Dendritic cell treated with granulocyte-macrophage colony-stimulating factor and Interleukin-4, amounts not matched to agents 40 ng/mL and 50 ng/mL, for 4 days (primary cell): ENCODE measurements at regions not wholly inside any gene's neighbourhood (a gene's known extent, or its start where the extent isn't known, plus 50 kb on each side); places are given as distances from the start of the nearest gene placed in this dataset.
"Not testable (repeated sequence)": the region's sequence is repeated elsewhere in the genome, so short reads cannot be mapped to it uniquely, and the experiment has no call there.

ENCODE experiments used
- H3K27ac Mint-ChIP-seq: one replicate; pipeline ENCODE4 v1.8.0; 2022; ENCODE audit warnings: mild to moderate bottlenecking, mixed read lengths
- H3K27me3 Mint-ChIP-seq: one replicate; pipeline ENCODE4 v1.8.0; 2022; ENCODE audit warnings: mild to moderate bottlenecking, mixed read lengths
- H3K36me3 Mint-ChIP-seq: one replicate; pipeline ENCODE4 v1.8.0; 2022; ENCODE audit warnings: low read depth, mixed read lengths
- H3K4me1 Mint-ChIP-seq: one replicate; pipeline ENCODE4 v1.8.0; 2022; ENCODE audit warnings: low read depth, mixed read lengths
- H3K4me3 Mint-ChIP-seq: one replicate; pipeline ENCODE4 v1.8.0; 2022; ENCODE audit warnings: mild to moderate bottlenecking, moderate library complexity, mixed read lengths
- H3K9me3 Mint-ChIP-seq: one replicate; pipeline ENCODE4 v1.8.0; 2022; ENCODE audit warnings: mixed read lengths
- intact Hi-C: fragments of 100-400 bp; cut with micrococcal nuclease; formaldehyde crosslinking; loops from one replicate; pipeline ENCODE4 v1.15.0; 2022

- Mint-ChIP-seq H3K36me3 (no peaks in the 10 kb centered on the region), H3K27me3 (no peaks in the 10 kb centered on the region), H3K4me1 (no peaks in the 10 kb centered on the region), H3K4me3 (no peak overlapping the region), H3K27ac (no peak overlapping the region), H3K9me3 (no peaks in the 10 kb centered on the region)
- intact Hi-C loops, result loop anchor here (10.0 kb wide), 1 partner anchor 955 kb away; the partner anchor contains the start of gene ADAMTS1
Observed at GRCh38 chr21:27799861-27800260, 833.0 kb upstream of the ADAMTS5 start.

GRCh38 chr21:27796106-27796505 lies 829.2 kb upstream of the ADAMTS5 start:
- H3K4me1 Mint-ChIP-seq, result no peaks in the 10 kb centered on the region
- H3K36me3 Mint-ChIP-seq, result no peaks in the 10 kb centered on the region
- H3K27me3 Mint-ChIP-seq, result no peaks in the 10 kb centered on the region
- H3K4me3 Mint-ChIP-seq, result no peak overlapping the region
- intact Hi-C loops, result no loop called here
- H3K9me3 Mint-ChIP-seq, result no peaks in the 10 kb centered on the region
- H3K27ac Mint-ChIP-seq, result no peak overlapping the region

- H3K36me3 Mint-ChIP-seq, result no peaks in the 10 kb centered on the region
- H3K27me3 Mint-ChIP-seq, result no peaks in the 10 kb centered on the region
- H3K9me3 Mint-ChIP-seq, result peaks cover 5% of the 10 kb centered on the region
- H3K4me1 Mint-ChIP-seq, result no peaks in the 10 kb centered on the region
- intact Hi-C loops, result no loop called here
- no peak overlapping the region for H3K27ac Mint-ChIP-seq
- H3K4me3 Mint-ChIP-seq, result no peak overlapping the region
Observed at GRCh38 chr21:27795418-27795817, 828.5 kb upstream of the ADAMTS5 start.

- intact Hi-C loops, result no loop called here
- Mint-ChIP-seq H3K4me1 (no peaks in the 10 kb centered on the region), H3K27me3 (no peaks in the 10 kb centered on the region), H3K36me3 (no peaks in the 10 kb centered on the region), H3K27ac (no peak overlapping the region), H3K9me3 (peaks cover 14% of the 10 kb centered on the region), H3K4me3 (no peak overlapping the region)
Observed at GRCh38 chr21:27793901-27794300, 827.0 kb upstream of the ADAMTS5 start.

GRCh38 chr21:27787046-27787445 lies 820.2 kb upstream of the ADAMTS5 start:
- no peaks in the 10 kb centered on the region for H3K27me3 Mint-ChIP-seq
- H3K4me3 Mint-ChIP-seq, result no peak overlapping the region
- H3K36me3 Mint-ChIP-seq, result no peaks in the 10 kb centered on the region
- no peaks in the 10 kb centered on the region for H3K4me1 Mint-ChIP-seq
- peaks cover 28% of the 10 kb centered on the region for H3K9me3 Mint-ChIP-seq
- intact Hi-C loops, result no loop called here
- no peak overlapping the region for H3K27ac Mint-ChIP-seq

GRCh38 chr21:27779606-27780005 lies 812.7 kb upstream of the ADAMTS5 start:
- Mint-ChIP-seq H3K9me3 (peaks cover 7% of the 10 kb centered on the region), H3K27me3 (no peaks in the 10 kb centered on the region), H3K4me1 (no peaks in the 10 kb centered on the region), H3K4me3 (no peak overlapping the region), H3K27ac (no peak overlapping the region), H3K36me3 (no peaks in the 10 kb centered on the region)
- intact Hi-C loops, result no loop called here

- Mint-ChIP-seq H3K27ac (no peak overlapping the region), H3K9me3 (peaks cover 7% of the 10 kb centered on the region), H3K36me3 (no peaks in the 10 kb centered on the region), H3K4me3 (no peak overlapping the region), H3K27me3 (no peaks in the 10 kb centered on the region), H3K4me1 (no peaks in the 10 kb centered on the region)
- intact Hi-C loops, result no loop called here
Observed at GRCh38 chr21:27776925-27777553, 810.2 kb upstream of the ADAMTS5 start.

- no peak overlapping the region for H3K27ac Mint-ChIP-seq
- H3K4me3 Mint-ChIP-seq, result no peak overlapping the region
- intact Hi-C loops, result no loop called here
- no peaks in the 10 kb centered on the region for H3K4me1 Mint-ChIP-seq
- H3K27me3 Mint-ChIP-seq, result no peaks in the 10 kb centered on the region
- H3K36me3 Mint-ChIP-seq, result no peaks in the 10 kb centered on the region
- H3K9me3 Mint-ChIP-seq, result peaks cover 14% of the 10 kb centered on the region
Observed at GRCh38 chr21:27772816-27773215, 805.9 kb upstream of the ADAMTS5 start.

GRCh38 chr21:27771938-27772483 lies 805.1 kb upstream of the ADAMTS5 start:
- Mint-ChIP-seq H3K4me3 (no peak overlapping the region), H3K27me3 (no peaks in the 10 kb centered on the region), H3K4me1 (no peaks in the 10 kb centered on the region)

GRCh38 chr21:27769763-27770162 lies 802.9 kb upstream of the ADAMTS5 start:
- H3K9me3 Mint-ChIP-seq, result peaks cover 8% of the 10 kb centered on the region
- H3K27ac Mint-ChIP-seq, result no peak overlapping the region
- H3K4me1 Mint-ChIP-seq, result no peaks in the 10 kb centered on the region
- H3K4me3 Mint-ChIP-seq, result no peak overlapping the region
- H3K36me3 Mint-ChIP-seq, result no peaks in the 10 kb centered on the region
- intact Hi-C loops, result no loop called here
- no peaks in the 10 kb centered on the region for H3K27me3 Mint-ChIP-seq

More at GRCh38 chr21:27771938-27772483, 805.1 kb upstream of the ADAMTS5 start:
- Mint-ChIP-seq H3K36me3 (no peaks in the 10 kb centered on the region), H3K9me3 (peaks cover 9% of the 10 kb centered on the region), H3K27ac (no peak overlapping the region)
- intact Hi-C loops, result no loop called here

GRCh38 chr21:27768046-27768637 lies 801.3 kb upstream of the ADAMTS5 start:
- H3K9me3 Mint-ChIP-seq, intact Hi-C loops, H3K27ac Mint-ChIP-seq, H3K36me3 Mint-ChIP-seq, H3K4me3 Mint-ChIP-seq, H3K4me1 Mint-ChIP-seq, H3K27me3 Mint-ChIP-seq: not testable (repeated sequence)

- H3K36me3 Mint-ChIP-seq, result no peaks in the 10 kb centered on the region
- H3K4me3 Mint-ChIP-seq, result no peak overlapping the region
- intact Hi-C loops, result no loop called here
- no peaks in the 10 kb centered on the region for H3K27me3 Mint-ChIP-seq
- H3K9me3 Mint-ChIP-seq, result peaks cover 8% of the 10 kb centered on the region
- no peak overlapping the region for H3K27ac Mint-ChIP-seq
- no peaks in the 10 kb centered on the region for H3K4me1 Mint-ChIP-seq
Observed at GRCh38 chr21:27764056-27764455, 797.2 kb upstream of the ADAMTS5 start.

- Mint-ChIP-seq H3K4me1 (no peaks in the 10 kb centered on the region), H3K27me3 (no peaks in the 10 kb centered on the region), H3K4me3 (no peak overlapping the region), H3K36me3 (no peaks in the 10 kb centered on the region), H3K27ac (no peak overlapping the region), H3K9me3 (no peaks in the 10 kb centered on the region)
- intact Hi-C loops, result no loop called here
Observed at GRCh38 chr21:27761623-27762022, 794.7 kb upstream of the ADAMTS5 start.

GRCh38 chr21:27759820-27760219 lies 792.9 kb upstream of the ADAMTS5 start:
- Mint-ChIP-seq H3K4me1 (no peaks in the 10 kb centered on the region), H3K27me3 (no peaks in the 10 kb centered on the region), H3K9me3 (no peaks in the 10 kb centered on the region), H3K36me3 (no peaks in the 10 kb centered on the region), H3K27ac (no peak overlapping the region), H3K4me3 (no peak overlapping the region)
- intact Hi-C loops, result loop anchor here (5.0 kb wide), 1 partner anchor 577 kb away; no protein-coding TSS in a partner anchor
